ENCODE measurements at regions not wholly inside any gene's neighbourhood (a gene's known extent, or its start where the extent isn't known, plus 50 kb on each side); places are given as distances from the start of the nearest gene placed in this dataset.

DNA sequence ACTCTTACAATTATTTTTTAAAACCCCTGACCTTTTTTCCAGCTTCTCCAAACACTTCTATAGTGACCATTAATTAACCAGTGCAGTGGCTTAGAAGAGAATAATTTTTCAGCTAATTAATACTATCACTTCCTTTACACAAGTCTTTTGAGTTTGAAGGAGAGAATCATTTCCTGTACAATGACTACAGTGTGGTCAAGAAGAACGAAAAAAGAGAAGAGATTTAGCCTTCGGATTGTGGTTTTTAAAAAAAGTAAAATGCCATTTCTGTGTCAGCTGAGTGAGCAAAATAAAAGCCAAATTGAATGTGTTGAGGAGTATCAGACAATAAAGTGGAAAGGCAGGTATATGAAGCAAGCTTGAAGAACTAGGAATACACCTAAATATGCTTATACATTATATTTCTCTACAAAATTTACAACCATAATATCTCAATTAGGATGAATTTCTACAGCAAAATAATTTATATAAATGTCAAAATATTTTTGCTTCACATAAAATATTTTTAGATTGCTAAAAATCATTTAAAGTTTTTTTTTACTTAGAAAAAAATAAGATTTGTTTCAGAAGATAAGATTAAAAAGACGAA, 1155.2 kb upstream of the CNTN5 start:
- Histone ChIP-seq H2AFZ (ENCODE audit: low read length) (no peak overlapping the region), H2BK5ac (ENCODE audit: insufficient read length, low read length) (no peak overlapping the region), H3K14ac (ENCODE audit: insufficient read depth, low read length) (no peak overlapping the region), H4K5ac (ENCODE audit: insufficient read length, low read depth, low read length) (no peak overlapping the region), H3T11ph (ENCODE audit: low read length) (no peak overlapping the region), H4K8ac (replicated peaks; ENCODE audit: insufficient read length, low read depth, low read length) (no peak overlapping the region), H3K27ac (ENCODE audit: insufficient read length, low read depth, low read length) (no peak overlapping the region), H3K56ac (ENCODE audit: insufficient read length, low read depth, low read length) (no peak overlapping the region), H2BK15ac (ENCODE audit: low read depth, low read length) (no peak overlapping the region), H2BK20ac (ENCODE audit: low read depth, low read length, poor library complexity, severe bottlenecking) (no peak overlapping the region), H3K4me2 (ENCODE audit: insufficient read depth, insufficient read length, low read length) (no peak overlapping the region), H3K79me2 (ENCODE audit: insufficient read depth, low read length) (no peaks in the 10 kb centered on the region), H3K23me2 (ENCODE audit: insufficient read length, low read depth, low read length, poor library complexity, severe bottlenecking) (no peaks in the 10 kb centered on the region), H3K27me3 (ENCODE audit: insufficient read depth, low read length) (no peaks in the 10 kb centered on the region), H4K91ac (ENCODE audit: insufficient read length, low read depth, low read length) (no peak overlapping the region), H3K23ac (ENCODE audit: insufficient read length, low read depth, low read length) (no peak overlapping the region), H3K4me1 (ENCODE audit: insufficient read depth, low read length) (no peaks in the 10 kb centered on the region), H3K79me1 (ENCODE audit: insufficient read depth, low read depth, low read length, poor library complexity, severe bottlenecking) (no peaks in the 10 kb centered on the region), H3K18ac (ENCODE audit: insufficient read length, low read depth, low read length) (no peak overlapping the region), H2BK120ac (ENCODE audit: low read depth, low read length, poor library complexity, severe bottlenecking) (no peak overlapping the region), H4K20me1 (ENCODE audit: control insufficient read depth, insufficient read depth, insufficient read length) (no peaks in the 10 kb centered on the region), H3K4ac (ENCODE audit: low read depth, low read length) (no peak overlapping the region), H2BK12ac (ENCODE audit: insufficient read length, low read depth, low read length) (no peak overlapping the region), H2AK5ac (ENCODE audit: insufficient read length, low read length) (no peak overlapping the region), H3K9me3 (ENCODE audit: control insufficient read depth, low read depth, low read length) (peaks cover 5% of the 10 kb centered on the region), H3K9ac (ENCODE audit: extremely low read depth, insufficient read length, low read length) (no peak overlapping the region)
- peaks cover 9 to 37% (median 16%) of the 10 kb centered on the region in 3 experiments for H3K36me3 Mint-ChIP-seq (ENCODE audit: insufficient read depth in 1 of 3, low read depth in 3 of 3)
- DNase-seq: no peak
- H3K27me3 Mint-ChIP-seq (ENCODE audit: low read depth): no peaks in the 10 kb centered on the region
- WGBS (ENCODE audit: extremely low coverage, insufficient read length, low lambda C conversion rate): no CpG with 5 or more reads among the region's 3 CpGs
- TF ChIP-seq, protein P1, sequence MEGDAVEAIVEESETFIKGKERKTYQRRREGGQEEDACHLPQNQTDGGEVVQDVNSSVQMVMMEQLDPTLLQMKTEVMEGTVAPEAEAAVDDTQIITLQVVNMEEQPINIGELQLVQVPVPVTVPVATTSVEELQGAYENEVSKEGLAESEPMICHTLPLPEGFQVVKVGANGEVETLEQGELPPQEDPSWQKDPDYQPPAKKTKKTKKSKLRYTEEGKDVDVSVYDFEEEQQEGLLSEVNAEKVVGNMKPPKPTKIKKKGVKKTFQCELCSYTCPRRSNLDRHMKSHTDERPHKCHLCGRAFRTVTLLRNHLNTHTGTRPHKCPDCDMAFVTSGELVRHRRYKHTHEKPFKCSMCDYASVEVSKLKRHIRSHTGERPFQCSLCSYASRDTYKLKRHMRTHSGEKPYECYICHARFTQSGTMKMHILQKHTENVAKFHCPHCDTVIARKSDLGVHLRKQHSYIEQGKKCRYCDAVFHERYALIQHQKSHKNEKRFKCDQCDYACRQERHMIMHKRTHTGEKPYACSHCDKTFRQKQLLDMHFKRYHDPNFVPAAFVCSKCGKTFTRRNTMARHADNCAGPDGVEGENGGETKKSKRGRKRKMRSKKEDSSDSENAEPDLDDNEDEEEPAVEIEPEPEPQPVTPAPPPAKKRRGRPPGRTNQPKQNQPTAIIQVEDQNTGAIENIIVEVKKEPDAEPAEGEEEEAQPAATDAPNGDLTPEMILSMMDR (conservative IDR thresholded peaks at IDR 0.05): no peak
- H3K4me3 Mint-ChIP-seq: no peak overlapping the region
- H3K9me3 Mint-ChIP-seq: peaks cover 15 to 18% of the 10 kb centered on the region in 2 experiments
- no peak overlapping the region for H3K27ac Mint-ChIP-seq
- H3K4me1 Mint-ChIP-seq: no peaks in the 10 kb centered on the region
